ENCODE measurements at regions not wholly inside any gene's neighbourhood (a gene's known extent, or its start where the extent isn't known, plus 50 kb on each side); places are given as distances from the start of the nearest gene placed in this dataset.
A peak's percentile ranks its signal among the peaks of the same experiment; 100 is the strongest.

DNA sequence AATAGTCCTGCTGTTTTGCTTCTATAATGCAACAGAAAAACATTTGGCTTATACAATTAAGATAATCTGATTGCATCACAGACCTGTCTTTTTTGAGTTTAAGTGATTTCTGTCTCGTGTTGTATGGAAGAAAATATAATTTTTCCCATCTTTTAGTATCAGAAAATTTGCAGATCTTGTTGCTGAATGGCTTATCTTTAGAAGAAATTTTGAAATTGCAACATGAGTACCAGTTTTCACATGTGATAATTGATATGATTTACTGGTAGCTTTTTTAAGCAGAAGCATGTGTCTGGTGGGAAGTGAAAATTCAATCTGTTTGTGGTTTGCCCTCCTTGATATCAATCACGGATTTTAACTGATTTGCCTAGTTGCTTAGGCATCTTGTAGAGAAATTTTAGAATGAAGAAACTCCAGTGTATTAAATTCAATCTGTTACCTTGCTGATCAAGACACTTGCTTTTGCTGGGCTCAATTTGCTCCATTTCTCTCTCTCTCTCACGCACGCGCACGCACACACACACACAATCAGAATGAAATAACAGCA is 89.8 kb upstream of the MYCBP2 start:
- 19 to 87% (median 55%) methylated on average over 1 to 6 of the region's 6 CpGs for WGBS, 10 experiments
- in situ Hi-C loops (cut with MboI; ENCODE audit: low pct_unique_long_range_greater_than_20kb in 2 of 9, low sequenced_read_pairs in 9 of 9, unreplicated experiment in 9 of 9) = no loop called here
- H3K4me1 ChIP-seq (replicated peaks in 1 of 2) = peaks cover 12 to 32% of the 10 kb centered on the region in 2 donors
- ATAC-seq (replicated peaks in 6 of 8) = no peak
- no peak overlapping the region for H3K27ac ChIP-seq
- no peak overlapping the region for H3K4me3 ChIP-seq

DNA sequence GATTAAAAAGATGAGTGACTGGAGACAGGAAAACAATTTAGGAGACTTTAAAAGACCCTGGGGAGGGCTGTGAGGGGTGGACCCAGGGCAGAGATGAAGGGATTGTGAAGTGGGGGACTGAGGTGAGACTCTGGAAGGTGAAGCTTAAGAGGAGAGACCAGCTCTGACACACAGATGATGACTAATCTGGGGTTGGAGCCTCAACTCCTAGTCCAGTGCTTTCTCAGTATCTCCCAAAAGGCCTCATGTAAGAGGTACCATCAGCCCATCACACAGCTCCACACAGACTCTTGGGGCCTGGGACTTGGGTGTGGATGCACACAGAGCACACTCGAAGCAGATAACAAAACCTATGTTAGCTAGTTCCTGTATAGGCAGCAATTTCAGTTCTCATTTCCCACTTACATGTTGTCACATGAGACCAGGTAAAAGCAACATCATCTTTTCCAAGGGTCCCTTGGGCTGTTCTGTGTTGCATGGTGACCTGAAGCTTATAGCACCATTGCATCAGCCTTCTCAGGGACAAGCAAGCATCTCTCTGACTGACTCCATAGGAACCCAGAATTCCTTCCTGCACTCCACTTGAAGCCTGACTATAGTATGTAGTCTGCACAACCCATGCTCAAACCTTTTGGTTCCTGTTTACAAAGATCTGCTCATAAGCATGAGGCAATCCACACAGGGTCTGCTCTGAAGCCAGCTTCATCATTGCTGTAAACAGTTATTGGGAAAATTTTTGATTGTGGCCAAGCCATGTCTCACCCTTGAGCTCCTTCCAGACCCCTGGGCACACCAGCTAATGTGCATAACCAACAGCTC is 88.6 kb upstream of the MYCBP2 start:
- 29 to 86% (median 65%) methylated on average over 1 of the region's 1 CpG; no CpG with 5 or more reads in 6 of the 10 experiments for WGBS, 10 experiments
- no peak overlapping the region for H3K4me3 ChIP-seq
- ATAC-seq (replicated peaks in 6 of 8) = peak in 5 of 8 experiments; percentile 31 to 76 (median 45)

DNA sequence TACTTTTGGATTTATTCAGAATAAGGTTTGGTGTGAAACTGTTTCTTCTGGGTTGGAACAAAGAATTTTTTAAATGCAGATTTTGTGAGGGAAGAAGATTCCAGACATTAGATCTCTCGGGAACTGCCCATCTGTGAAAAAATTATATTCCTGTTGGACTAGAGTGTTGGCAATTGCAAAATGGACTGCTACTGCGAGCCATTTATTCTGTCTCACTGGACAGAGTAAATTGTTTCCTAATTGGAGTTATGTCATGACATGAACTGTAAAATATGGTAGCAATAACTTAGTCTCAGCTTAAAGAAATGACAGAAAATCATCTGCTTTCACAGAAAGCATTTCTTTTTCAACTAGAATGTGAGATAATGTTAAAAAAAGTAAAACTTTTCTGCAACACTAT is 86.0 kb upstream of the MYCBP2 start:
- in situ Hi-C loops (cut with MboI; ENCODE audit: low pct_unique_long_range_greater_than_20kb in 2 of 9, low sequenced_read_pairs in 9 of 9, unreplicated experiment in 9 of 9) = no loop called here
- Histone ChIP-seq H3K4me1 (replicated peaks in 1 of 2) (peaks cover 12 to 33% of the 10 kb centered on the region in 2 donors), H3K4me3 (no peak overlapping the region), H3K27ac (peak overlapping the region in 1 of 2 donors; percentile 42)
- WGBS, 10 experiments = 10 to 80% (median 39%) methylated on average over 1 to 2 of the region's 2 CpGs; no CpG with 5 or more reads in 1 of the 10 experiments
- ATAC-seq (replicated peaks in 6 of 8) = peak in 5 of 8 experiments; percentile 53 to 87 (median 76)

More for the DNA sequence above, 88.6 kb upstream of the MYCBP2 start:
- in situ Hi-C loops (cut with MboI; ENCODE audit: low pct_unique_long_range_greater_than_20kb in 2 of 9, low sequenced_read_pairs in 9 of 9, unreplicated experiment in 9 of 9) = no loop called here
- H3K27ac ChIP-seq = no peak overlapping the region
- peaks cover 12 to 33% of the 10 kb centered on the region in 2 donors for H3K4me1 ChIP-seq (replicated peaks in 1 of 2)

DNA sequence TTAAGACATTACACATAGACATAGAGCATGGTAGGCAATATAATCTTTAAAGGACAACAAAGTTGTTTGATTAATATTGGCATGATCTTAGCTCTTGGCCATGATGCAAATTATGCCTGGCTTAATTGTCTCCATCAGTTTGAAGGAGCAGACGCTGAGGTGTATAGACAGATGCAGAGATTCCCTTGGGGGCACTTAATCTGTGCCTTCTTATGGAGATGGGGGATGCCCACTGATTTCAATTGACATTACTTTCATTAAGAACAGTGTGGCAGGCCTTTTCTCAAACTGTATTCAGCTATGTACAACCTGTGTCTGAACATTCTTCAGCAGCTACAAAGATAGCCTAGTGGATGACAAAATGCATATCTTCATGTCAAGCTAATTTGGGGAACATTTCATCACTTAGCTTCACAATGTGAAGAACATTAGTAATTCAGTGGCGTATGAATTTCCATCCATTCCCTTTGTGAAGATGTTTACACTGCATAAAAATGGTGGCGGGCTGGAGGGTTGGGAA is 85.3 kb upstream of the MYCBP2 start:
- ATAC-seq (replicated peaks in 6 of 8) = peak in 3 of 8 experiments; percentile 44 to 60 (median 50)
- H3K4me3 ChIP-seq = no peak overlapping the region
- peak overlapping the region; percentile 23 to 42 for H3K27ac ChIP-seq
- WGBS, 10 experiments = 38 to 86% (median 82%) methylated on average over 1 to 3 of the region's 3 CpGs; no CpG with 5 or more reads in 2 of the 10 experiments
- in situ Hi-C loops (cut with MboI; ENCODE audit: low pct_unique_long_range_greater_than_20kb in 2 of 9, low sequenced_read_pairs in 9 of 9, unreplicated experiment in 9 of 9) = no loop called here
- peaks cover 12 to 30% of the 10 kb centered on the region in 2 donors for H3K4me1 ChIP-seq (replicated peaks in 1 of 2)

DNA sequence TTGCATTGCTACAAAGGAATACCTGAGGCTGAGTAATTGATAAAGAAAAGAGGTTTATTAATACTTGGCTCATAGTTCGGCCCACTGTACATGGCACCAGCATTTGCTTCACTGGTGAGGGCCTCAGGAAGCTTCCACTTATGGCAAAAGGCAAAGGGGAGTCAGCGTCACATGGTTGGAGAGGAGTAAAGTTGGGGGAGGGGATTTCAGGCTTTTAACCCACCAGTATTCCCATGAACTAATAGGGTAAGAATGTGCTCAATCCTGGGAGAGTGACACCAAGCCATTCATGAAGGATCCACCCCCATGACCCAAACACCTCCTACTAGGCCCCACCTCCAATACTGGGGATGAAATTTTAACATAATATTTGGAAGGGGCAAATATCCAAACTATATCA is 82.5 kb upstream of the MYCBP2 start:
- in situ Hi-C loops (cut with MboI; ENCODE audit: low pct_unique_long_range_greater_than_20kb in 2 of 9, low sequenced_read_pairs in 9 of 9, unreplicated experiment in 9 of 9) = no loop called here
- Histone ChIP-seq H3K27ac (no peak overlapping the region), H3K4me3 (no peak overlapping the region), H3K4me1 (replicated peaks in 1 of 2) (peaks cover 6 to 16% of the 10 kb centered on the region in 2 donors)
- ATAC-seq (replicated peaks in 6 of 8) = no peak
- 57 to 95% (median 85%) methylated on average over 1 to 2 of the region's 2 CpGs; no CpG with 5 or more reads in 6 of the 10 experiments for WGBS, 10 experiments

DNA sequence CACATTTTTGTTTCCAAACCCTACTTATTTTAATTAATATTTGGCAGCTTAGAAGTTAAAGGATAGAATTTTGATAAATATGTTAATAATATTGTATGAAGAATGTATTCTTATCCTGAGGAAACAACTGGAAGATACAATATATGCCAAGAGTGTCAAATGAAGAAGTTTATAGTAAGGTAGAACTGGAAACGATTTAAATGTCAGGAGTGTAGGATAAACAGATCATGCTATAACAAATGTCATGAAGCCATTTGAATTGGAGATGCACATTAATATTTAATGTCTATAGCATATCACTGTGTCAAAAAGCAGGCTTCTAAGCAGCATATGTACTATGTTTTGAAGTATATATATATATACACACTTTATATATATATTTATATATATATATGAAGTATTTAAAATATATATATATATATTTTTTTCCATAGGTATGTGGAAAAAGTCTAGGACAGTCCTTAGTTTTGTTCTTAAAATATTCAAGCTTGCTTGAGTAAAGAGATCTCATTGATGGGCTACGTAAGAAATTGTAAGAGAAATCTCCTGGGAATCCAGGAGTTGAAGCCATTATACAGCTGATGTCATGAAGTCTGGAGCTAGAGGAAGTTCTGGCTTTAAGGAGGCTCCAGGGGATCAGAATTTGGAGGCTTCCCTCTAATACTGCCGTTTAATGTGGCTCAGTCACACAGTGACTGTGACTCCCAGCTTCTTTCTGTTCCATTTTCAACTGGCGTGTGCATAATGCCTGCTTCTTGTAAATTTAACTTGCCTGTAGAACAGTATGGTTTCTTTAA is 79.9 kb upstream of the MYCBP2 start:
- no peak overlapping the region for H3K4me3 ChIP-seq

DNA sequence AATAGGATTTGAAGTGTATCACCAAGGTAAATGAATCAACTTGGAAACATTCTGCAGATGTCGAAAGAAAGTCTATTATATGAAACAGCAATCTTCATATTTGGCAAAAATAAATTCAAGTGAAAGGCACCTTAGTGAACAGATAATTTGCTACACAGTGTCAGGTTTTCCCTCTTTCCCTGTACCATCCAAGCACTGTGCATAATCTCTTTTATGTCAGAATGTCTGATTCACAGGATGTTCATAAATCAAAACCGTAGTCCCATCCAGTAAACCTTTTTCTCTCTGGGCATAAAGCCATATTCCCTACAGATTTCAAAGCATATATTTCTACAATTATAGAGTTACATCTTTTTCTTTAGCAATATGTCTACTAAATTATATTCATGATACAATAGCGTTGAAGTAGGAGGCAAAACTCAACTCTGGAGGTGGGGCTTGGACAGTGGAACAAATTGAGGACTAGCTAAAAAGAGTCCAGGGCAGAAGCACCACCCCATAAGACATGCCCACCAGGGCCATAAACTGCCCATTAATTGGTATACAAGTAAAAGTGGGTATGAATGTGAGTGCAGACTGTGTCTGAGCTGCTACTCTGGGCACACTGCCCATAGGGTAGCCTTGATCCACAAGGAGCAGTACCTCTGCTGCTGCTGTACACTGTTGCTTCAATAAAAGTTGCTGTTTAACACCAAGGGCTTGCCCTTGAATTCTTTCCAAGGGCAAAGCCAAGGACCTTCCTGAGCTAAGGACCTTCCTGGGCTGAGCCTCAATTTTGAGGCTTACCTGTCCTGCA is 72.1 kb upstream of the MYCBP2 start:
- in situ Hi-C loops (cut with MboI; ENCODE audit: low pct_unique_long_range_greater_than_20kb in 2 of 9, low sequenced_read_pairs in 9 of 9, unreplicated experiment in 9 of 9) = no loop called here
- no peak overlapping the region for H3K27ac ChIP-seq
- H3K4me3 ChIP-seq = no peak overlapping the region
- peak in 4 of 8 experiments; percentile 40 to 79 (median 75) for ATAC-seq (replicated peaks in 6 of 8)
- WGBS, 10 experiments = 25 to 90% (median 71%) methylated on average over 1 to 3 of the region's 3 CpGs; no CpG with 5 or more reads in 1 of the 10 experiments
- peaks cover 0 to 21% of the 10 kb centered on the region in 2 donors for H3K4me1 ChIP-seq (replicated peaks in 1 of 2)

More for the DNA sequence above, 79.9 kb upstream of the MYCBP2 start:
- in situ Hi-C loops (cut with MboI; ENCODE audit: low pct_unique_long_range_greater_than_20kb in 2 of 9, low sequenced_read_pairs in 9 of 9, unreplicated experiment in 9 of 9) = no loop called here
- ATAC-seq (replicated peaks in 6 of 8) = no peak
- no peak overlapping the region for H3K27ac ChIP-seq
- 48 to 100% (median 89%) methylated on average over 1 to 4 of the region's 4 CpGs; no CpG with 5 or more reads in 1 of the 10 experiments for WGBS, 10 experiments
- peaks cover 0 to 1% of the 10 kb centered on the region in 2 donors for H3K4me1 ChIP-seq (replicated peaks in 1 of 2)

DNA sequence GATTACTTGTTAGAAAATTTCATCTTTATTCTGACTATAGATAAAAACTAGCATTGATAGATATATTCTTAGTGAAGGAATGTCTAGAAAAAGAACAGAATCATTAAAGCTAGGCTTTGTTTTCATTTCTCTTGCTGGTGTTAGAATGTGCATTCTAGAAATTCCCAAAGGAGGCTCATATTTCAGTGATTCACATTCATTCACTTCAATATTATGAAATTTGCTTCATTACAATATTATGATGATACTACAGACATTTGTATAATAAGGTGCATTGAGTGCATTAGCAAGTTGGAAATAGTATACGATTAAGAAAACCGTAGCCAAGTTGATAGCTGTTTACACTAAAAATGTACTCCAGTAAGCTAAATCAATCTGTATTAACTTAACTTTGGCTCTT is 70.7 kb upstream of the MYCBP2 start:
- peak in 2 of 8 experiments; percentile 65 to 73 for ATAC-seq (replicated peaks in 6 of 8)
- no peak overlapping the region for H3K27ac ChIP-seq
- 0 to 100% (median 93%) methylated on average over 1 to 2 of the region's 2 CpGs; no CpG with 5 or more reads in 3 of the 10 experiments for WGBS, 10 experiments
- H3K4me3 ChIP-seq = no peak overlapping the region
- in situ Hi-C loops (cut with MboI; ENCODE audit: low pct_unique_long_range_greater_than_20kb in 2 of 9, low sequenced_read_pairs in 9 of 9, unreplicated experiment in 9 of 9) = no loop called here
- H3K4me1 ChIP-seq (replicated peaks in 1 of 2) = peaks cover 0 to 21% of the 10 kb centered on the region in 2 donors

DNA sequence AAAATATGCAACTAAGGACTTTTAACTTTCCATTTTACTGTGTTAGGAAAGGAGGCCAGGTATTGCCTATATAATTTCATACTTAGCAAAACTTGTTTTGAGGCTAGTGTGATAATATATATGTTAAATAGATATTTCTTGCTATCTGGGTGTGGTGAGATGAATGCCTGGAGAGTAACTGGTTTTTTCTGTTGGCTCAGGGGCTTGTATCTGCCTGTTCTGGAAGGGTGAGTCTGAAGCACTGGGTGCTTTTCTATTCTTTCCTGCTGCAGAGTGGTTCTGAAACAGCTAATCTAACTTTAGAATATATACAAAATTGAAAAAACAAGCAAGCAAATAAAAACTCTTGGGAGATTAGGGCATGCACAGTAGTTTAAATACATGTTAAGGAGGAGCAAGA is 64.6 kb upstream of the MYCBP2 start:
- Histone ChIP-seq H3K27ac (no peak overlapping the region), H3K4me3 (no peak overlapping the region), H3K4me1 (replicated peaks in 1 of 2) (peaks cover 8 to 12% of the 10 kb centered on the region in 2 donors)
- in situ Hi-C loops (cut with MboI; ENCODE audit: low pct_unique_long_range_greater_than_20kb in 2 of 9, low sequenced_read_pairs in 9 of 9, unreplicated experiment in 9 of 9) = no loop called here
- no peak for ATAC-seq (replicated peaks in 6 of 8)

DNA sequence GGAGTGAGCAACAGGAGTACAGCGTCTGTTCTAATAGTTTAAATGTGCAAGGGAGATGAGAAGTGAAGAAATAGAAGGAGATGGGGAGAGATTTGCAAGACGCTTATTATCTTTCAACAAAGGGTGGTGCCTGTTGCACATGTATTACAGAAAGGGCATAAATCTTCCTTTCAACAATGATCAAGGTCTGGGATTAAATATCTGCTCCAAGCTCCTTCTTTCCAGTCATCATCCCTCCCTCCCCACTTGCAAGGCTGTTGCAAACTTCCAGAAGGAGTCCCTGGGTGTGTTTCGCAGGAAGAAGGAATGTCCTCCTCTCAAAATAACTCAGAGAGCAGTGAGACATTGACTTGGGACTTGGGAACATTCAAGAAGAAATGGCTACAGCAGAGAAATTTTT is 63.5 kb upstream of the MYCBP2 start:
- ATAC-seq (replicated peaks in 6 of 8) = peak in 6 of 8 experiments; percentile 51 to 83 (median 64)
- H3K4me1 ChIP-seq (replicated peaks in 1 of 2) = peaks cover 8 to 12% of the 10 kb centered on the region in 2 donors
- WGBS, 10 experiments = 5 to 77% (median 51%) methylated on average over 1 to 3 of the region's 3 CpGs; no CpG with 5 or more reads in 1 of the 10 experiments
- in situ Hi-C loops (cut with MboI; ENCODE audit: low pct_unique_long_range_greater_than_20kb in 2 of 9, low sequenced_read_pairs in 9 of 9, unreplicated experiment in 9 of 9) = no loop called here
- H3K27ac ChIP-seq = no peak overlapping the region
- H3K4me3 ChIP-seq = no peak overlapping the region

DNA sequence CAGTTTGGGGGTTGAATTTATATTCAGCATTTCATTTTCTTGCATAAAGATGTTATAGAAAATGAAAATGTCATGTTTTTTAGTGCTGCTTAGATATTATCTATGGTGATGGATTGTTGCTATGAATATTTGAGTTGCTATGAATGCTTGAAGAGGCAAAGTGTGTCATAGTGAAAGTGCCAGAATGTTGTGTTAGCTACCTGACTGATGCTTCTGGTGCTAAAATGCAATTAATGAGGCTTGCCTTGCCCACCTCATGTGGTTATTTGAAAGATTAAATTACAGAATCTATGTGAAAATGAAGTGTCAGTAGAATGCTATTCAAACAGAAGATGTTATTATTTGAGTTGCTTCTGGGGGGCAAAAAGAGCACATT is 62.7 kb upstream of the MYCBP2 start:
- H3K27ac ChIP-seq = no peak overlapping the region
- H3K4me1 ChIP-seq (replicated peaks in 1 of 2) = peaks cover 8 to 12% of the 10 kb centered on the region in 2 donors
- peak in 2 of 8 experiments; percentile 12 to 26 for ATAC-seq (replicated peaks in 6 of 8)
- no peak overlapping the region for H3K4me3 ChIP-seq
- in situ Hi-C loops (cut with MboI; ENCODE audit: low pct_unique_long_range_greater_than_20kb in 2 of 9, low sequenced_read_pairs in 9 of 9, unreplicated experiment in 9 of 9) = no loop called here

DNA sequence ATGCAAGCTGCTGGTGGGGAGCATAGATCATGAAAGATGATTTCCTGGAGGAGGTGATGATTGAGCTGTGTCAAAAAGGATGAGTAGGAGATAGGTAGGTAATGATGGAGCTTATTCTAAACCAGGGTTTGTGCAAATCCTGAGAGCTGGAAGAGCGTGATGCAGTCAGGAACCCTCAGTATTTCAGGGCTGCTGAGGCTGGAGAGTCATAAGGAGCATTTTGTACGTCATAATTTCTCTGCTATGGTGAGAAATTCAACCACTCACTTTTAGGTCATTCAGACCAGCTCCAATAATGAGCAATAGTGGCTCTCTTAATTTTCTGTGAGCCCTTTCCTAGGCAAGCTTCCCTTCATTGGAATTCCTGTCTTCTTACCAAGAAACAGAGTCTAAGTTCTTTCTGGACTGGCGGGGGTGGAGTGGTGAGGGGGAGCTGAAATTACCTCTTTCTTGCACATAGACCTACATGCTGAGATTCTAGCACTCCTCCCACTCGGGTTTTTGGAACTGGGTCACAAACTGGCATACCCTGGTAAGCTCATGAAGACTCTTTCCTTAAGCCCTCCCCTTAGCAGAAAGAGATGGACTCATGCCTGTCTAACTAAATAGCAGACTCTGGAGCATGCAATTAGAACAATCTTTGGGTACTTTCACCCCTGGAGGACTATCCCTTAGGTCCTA is 62.2 kb upstream of the MYCBP2 start:
- no peak overlapping the region for H3K4me3 ChIP-seq
- in situ Hi-C loops (cut with MboI; ENCODE audit: low pct_unique_long_range_greater_than_20kb in 2 of 9, low sequenced_read_pairs in 9 of 9, unreplicated experiment in 9 of 9) = no loop called here
- no peak for ATAC-seq (replicated peaks in 6 of 8)
- WGBS, 10 experiments = 14 to 85% (median 67%) methylated on average over 1 to 3 of the region's 4 CpGs; no CpG with 5 or more reads in 3 of the 10 experiments
- H3K4me1 ChIP-seq (replicated peaks in 1 of 2) = peaks cover 8 to 12% of the 10 kb centered on the region in 2 donors
- H3K27ac ChIP-seq = no peak overlapping the region
